ENCODE measurements at regions not wholly inside any gene's neighbourhood (a gene's known extent, or its start where the extent isn't known, plus 50 kb on each side); places are given as distances from the start of the nearest gene placed in this dataset.

- no peak for TF ChIP-seq CTCF (IDR thresholded peaks at IDR 0.05)
- no peak for TF ChIP-seq EZH2 (IDR thresholded peaks at IDR 0.05)
Measured at GRCh38 chr9:16139774-16140173, 586.9 kb downstream of the CCDC171 start.
